Cardiac muscle cell (in vitro differentiated cells and primary cell): ENCODE measurements at regions not wholly inside any gene's neighbourhood (a gene's known extent, or its start where the extent isn't known, plus 50 kb on each side); places are given as distances from the start of the nearest gene placed in this dataset.

Experiments used
- DNase-seq, 2 donors: peaks; one replicate each; pipeline versions ENCODE4 v3.0.0 to v3.0.0-alpha.2; 2010 to 2017; ENCODE audit warnings: low read depth in 1 of 2, low spot score in 1 of 2
- H3K27ac ChIP-seq: fragments of 200-600 bp; sonication (generic); 2 replicates; pipeline ENCODE4 v1.5.1; 2016
- H3K27me3 ChIP-seq: fragments of 200-600 bp; sonication (generic); 2 replicates; pipeline ENCODE4 v1.6.0; 2016; ENCODE audit warnings: control low read depth
- H3K36me3 ChIP-seq: fragments of 200-600 bp; sonication (generic); 2 replicates; pipeline ENCODE4 v1.5.1; 2016; ENCODE audit warnings: control low read depth
- H3K4me1 ChIP-seq: fragments of 200-600 bp; sonication (generic); 2 replicates; pipeline ENCODE4 v1.8.1; 2017; ENCODE audit warnings: low read depth, mild to moderate bottlenecking, mixed run types
- H3K4me3 ChIP-seq: fragments of 200-600 bp; sonication (generic); 2 replicates; pipeline ENCODE4 v1.5.1; 2016; ENCODE audit warnings: mild to moderate bottlenecking
- H3K9me3 ChIP-seq: fragments of 200-600 bp; sonication (generic); 2 replicates; pipeline ENCODE4 v1.5.1; 2017; ENCODE audit warnings: low read depth, mild to moderate bottlenecking, control low read depth
- TF ChIP-seq, protein P1 (sequence below): IDR thresholded peaks from 2 replicates; pipeline ENCODE4 v1.5.1; 2012; ENCODE audit warnings: low read depth, mild to moderate bottlenecking, low read length

DNA sequence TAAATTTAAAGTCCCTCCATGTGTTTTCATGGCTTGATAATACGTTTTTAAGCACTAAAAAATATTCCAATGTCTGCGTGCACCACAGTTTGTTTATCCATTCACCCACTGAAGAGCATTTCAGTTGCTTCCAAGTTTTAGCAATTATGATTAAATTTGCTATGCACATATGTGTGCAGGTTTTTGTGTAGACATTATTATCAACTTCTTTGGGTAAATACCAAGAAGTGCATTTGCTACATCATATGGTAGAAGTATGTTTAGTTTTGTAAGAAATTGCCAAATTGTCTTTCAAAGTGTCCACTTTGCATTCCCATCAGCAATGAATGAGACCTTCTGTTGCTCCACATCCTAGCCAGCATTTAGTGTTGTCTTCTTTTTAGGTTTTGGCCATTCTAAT, 550.0 kb downstream of the BRINP3 start:
- Histone ChIP-seq H3K9me3 (no peaks in the 10 kb centered on the region), H3K27me3 (no peaks in the 10 kb centered on the region), H3K36me3 (no peaks in the 10 kb centered on the region), H3K4me1 (no peaks in the 10 kb centered on the region), H3K27ac (no peak overlapping the region), H3K4me3 (no peak overlapping the region)
- DNase-seq: no peak
- TF ChIP-seq, protein P1, sequence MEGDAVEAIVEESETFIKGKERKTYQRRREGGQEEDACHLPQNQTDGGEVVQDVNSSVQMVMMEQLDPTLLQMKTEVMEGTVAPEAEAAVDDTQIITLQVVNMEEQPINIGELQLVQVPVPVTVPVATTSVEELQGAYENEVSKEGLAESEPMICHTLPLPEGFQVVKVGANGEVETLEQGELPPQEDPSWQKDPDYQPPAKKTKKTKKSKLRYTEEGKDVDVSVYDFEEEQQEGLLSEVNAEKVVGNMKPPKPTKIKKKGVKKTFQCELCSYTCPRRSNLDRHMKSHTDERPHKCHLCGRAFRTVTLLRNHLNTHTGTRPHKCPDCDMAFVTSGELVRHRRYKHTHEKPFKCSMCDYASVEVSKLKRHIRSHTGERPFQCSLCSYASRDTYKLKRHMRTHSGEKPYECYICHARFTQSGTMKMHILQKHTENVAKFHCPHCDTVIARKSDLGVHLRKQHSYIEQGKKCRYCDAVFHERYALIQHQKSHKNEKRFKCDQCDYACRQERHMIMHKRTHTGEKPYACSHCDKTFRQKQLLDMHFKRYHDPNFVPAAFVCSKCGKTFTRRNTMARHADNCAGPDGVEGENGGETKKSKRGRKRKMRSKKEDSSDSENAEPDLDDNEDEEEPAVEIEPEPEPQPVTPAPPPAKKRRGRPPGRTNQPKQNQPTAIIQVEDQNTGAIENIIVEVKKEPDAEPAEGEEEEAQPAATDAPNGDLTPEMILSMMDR: no peak

DNA sequence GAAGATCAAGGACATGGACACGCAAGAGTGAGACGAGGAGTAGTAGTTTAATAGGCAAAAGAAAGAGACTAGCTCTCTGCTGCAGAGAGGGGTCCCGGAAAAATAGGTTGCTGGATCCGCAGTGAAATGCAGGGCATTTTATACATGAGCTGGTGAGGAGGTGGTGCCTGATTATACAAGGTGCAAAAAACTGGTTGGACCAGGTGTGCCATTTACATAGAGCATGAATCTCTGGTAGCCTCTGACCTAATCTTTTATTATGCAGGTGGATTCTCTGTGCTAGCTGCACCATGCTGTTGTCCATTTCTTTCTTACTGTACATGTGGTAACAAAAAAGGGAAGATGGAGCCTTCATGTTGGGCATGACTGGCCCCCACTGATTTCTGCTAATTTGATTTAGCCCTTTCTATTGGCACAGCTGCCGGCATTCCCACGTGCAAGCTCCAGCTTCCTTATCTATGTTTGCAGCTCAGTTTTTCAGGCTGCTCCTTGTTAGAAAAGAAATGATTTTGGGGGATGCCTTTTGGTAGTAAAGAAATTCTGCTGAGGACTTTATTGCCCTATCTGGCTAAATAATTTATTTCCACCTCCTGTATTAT, 548.1 kb downstream of the BRINP3 start:
- no peak overlapping the region for H3K27ac ChIP-seq
- DNase-seq: no peak
- no peaks in the 10 kb centered on the region for H3K36me3 ChIP-seq
- H3K27me3 ChIP-seq: no peaks in the 10 kb centered on the region
- H3K4me1 ChIP-seq: no peaks in the 10 kb centered on the region
- no peak overlapping the region for H3K4me3 ChIP-seq
- H3K9me3 ChIP-seq: no peaks in the 10 kb centered on the region
- TF ChIP-seq, protein P1: no peak

DNA sequence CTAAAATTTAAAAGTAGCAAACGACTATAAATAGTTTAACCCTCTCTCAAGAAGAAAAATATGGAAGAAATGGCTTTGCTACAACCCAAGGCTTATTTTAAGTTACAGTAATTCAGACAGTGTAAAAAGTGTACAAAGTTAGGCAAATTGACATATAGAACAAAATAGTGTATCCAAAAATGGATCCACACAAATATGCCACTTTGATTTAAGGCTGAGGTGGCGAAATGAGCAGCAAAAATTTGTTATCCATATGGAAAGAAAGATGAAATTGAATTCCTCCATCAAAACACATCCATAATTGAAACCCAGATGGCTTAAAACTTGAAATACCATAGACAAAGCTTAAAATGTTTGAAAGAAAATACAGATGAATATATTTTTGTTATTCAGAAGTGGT, 540.8 kb downstream of the BRINP3 start:
- no peak for DNase-seq
- TF ChIP-seq, protein P1: no peak
- no peak overlapping the region for H3K4me3 ChIP-seq
- no peaks in the 10 kb centered on the region for H3K4me1 ChIP-seq
- no peak overlapping the region for H3K27ac ChIP-seq
- H3K27me3 ChIP-seq: no peaks in the 10 kb centered on the region
- H3K9me3 ChIP-seq: no peaks in the 10 kb centered on the region
- no peaks in the 10 kb centered on the region for H3K36me3 ChIP-seq

DNA sequence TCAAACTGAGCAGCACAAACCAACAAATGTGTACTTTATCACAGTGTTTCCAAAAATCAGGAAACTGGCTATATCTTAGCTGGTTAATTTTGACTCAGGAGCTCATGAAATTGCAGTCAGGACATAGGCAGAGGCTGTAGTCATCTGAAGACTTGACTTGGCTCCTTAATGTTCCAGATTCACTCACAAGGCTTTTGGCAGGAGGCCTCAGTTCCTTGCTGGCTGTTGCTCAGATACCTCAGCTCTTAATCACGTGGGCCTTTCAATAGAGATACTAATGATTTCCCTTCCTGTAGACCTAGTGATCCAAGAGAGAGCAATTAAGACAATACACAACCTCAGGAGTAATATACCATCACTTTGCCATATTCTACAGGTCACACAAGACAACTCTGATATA, 537.7 kb downstream of the BRINP3 start:
- no peaks in the 10 kb centered on the region for H3K4me1 ChIP-seq
- H3K36me3 ChIP-seq: no peaks in the 10 kb centered on the region
- H3K27ac ChIP-seq: no peak overlapping the region
- TF ChIP-seq, protein P1: no peak
- H3K4me3 ChIP-seq: no peak overlapping the region
- no peaks in the 10 kb centered on the region for H3K9me3 ChIP-seq
- peak in 1 of 2 donors; percentile 50 for DNase-seq
- no peaks in the 10 kb centered on the region for H3K27me3 ChIP-seq

DNA sequence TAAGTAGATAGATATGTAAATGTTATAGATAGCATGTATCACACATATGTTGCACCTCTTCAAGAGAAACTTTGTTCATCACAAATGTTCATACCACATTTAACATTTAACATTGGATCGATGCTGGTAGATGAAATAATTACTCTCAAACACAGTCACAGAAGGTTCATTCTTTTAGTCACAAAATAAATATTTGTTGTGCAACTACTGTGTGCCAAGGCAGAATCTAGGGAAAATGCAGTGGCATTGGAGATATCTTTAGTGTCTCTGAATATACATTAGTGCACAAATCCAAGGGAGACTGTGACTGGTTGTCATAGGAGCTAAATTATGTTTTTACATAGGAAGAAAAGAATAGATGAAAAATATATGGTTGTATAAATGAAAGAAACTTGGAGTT, 535.7 kb downstream of the BRINP3 start:
- TF ChIP-seq, protein P1: no peak
- Histone ChIP-seq H3K9me3 (no peaks in the 10 kb centered on the region), H3K27ac (no peak overlapping the region), H3K4me1 (no peaks in the 10 kb centered on the region), H3K27me3 (no peaks in the 10 kb centered on the region), H3K36me3 (no peaks in the 10 kb centered on the region), H3K4me3 (no peak overlapping the region)
- no peak for DNase-seq

DNA sequence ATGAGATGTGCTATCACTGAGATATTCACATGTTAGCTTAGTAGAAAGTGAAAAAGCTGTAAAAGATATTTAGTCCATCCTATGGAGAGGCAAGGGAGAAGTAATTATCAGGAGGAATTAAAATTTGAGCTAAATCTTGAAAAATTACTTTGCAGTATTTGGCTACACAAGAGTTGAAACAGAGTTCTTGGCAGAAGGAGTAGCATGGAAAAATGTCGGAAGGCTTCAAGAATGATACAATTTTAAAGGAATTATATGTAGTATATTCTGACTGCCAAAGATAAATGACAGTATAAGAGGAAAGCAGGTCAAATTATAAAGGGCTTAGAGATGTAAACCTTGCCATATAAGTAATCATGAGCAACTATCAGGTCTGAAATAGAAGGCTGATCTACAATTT, 518.9 kb downstream of the BRINP3 start:
- Histone ChIP-seq H3K36me3 (no peaks in the 10 kb centered on the region), H3K27me3 (no peaks in the 10 kb centered on the region), H3K4me3 (no peak overlapping the region), H3K9me3 (no peaks in the 10 kb centered on the region), H3K27ac (no peak overlapping the region), H3K4me1 (no peaks in the 10 kb centered on the region)
- no peak for DNase-seq
- TF ChIP-seq, protein P1: no peak
